Liver (tissue), 8 donors: ENCODE measurements at regions not wholly inside any gene's neighbourhood (a gene's known extent, or its start where the extent isn't known, plus 50 kb on each side); places are given as distances from the start of the nearest gene placed in this dataset.

Source experiments
- DNase-seq: peaks from one replicate; pipeline ENCODE4 v3.0.0-alpha.2; 2017; ENCODE audit warnings: low spot score
- H3K27ac ChIP-seq, 2 donors: one replicate each; pipeline ENCODE4 v1.7.0; 2013; ENCODE audit warnings: inconsistent platforms in 2 of 2, low read length in 2 of 2, control low read depth in 1 of 2, low read depth in 1 of 2, mild to moderate bottlenecking in 1 of 2
- H3K27me3 ChIP-seq, 4 donors: one replicate each; pipeline versions ENCODE4 v1.6.1 to v1.7.0; 2013; ENCODE audit warnings: low read length in 3 of 4, inconsistent platforms in 1 of 4, mild to moderate bottlenecking in 1 of 4, moderate library complexity in 1 of 4; ENCODE audit not compliant: control insufficient read depth in 4 of 4, insufficient read depth in 4 of 4
- H3K36me3 ChIP-seq, 4 donors: one replicate each; pipeline versions ENCODE4 v1.6.1 to v1.7.0; 2013; ENCODE audit warnings: low read length in 3 of 4, mild to moderate bottlenecking in 3 of 4, low read depth in 1 of 4, moderate library complexity in 1 of 4; ENCODE audit not compliant: control insufficient read depth in 4 of 4, insufficient read depth in 3 of 4
- H3K4me1 ChIP-seq, 4 donors: one replicate each; pipeline versions ENCODE4 v1.6.1 to v1.7.0; 2013; ENCODE audit warnings: low read length in 3 of 4, mild to moderate bottlenecking in 3 of 4, moderate library complexity in 1 of 4; ENCODE audit not compliant: control insufficient read depth in 4 of 4, insufficient read depth in 4 of 4
- H3K4me3 ChIP-seq, 3 donors: one replicate each; pipeline versions ENCODE4 v1.6.1 to v1.7.0; 2013; ENCODE audit warnings: low read length in 3 of 3, control low read depth in 1 of 3, low read depth in 1 of 3, mild to moderate bottlenecking in 1 of 3
- H3K9ac ChIP-seq, 2 donors: one replicate each; pipeline ENCODE4 v1.7.0; 2013; ENCODE audit warnings: low read length in 2 of 2, mild to moderate bottlenecking in 2 of 2, moderate library complexity in 2 of 2, control low read depth in 1 of 2, low read depth in 1 of 2
- H3K9me3 ChIP-seq, 4 donors: one replicate each; pipeline versions ENCODE4 v1.6.1 to v1.7.0; 2013; ENCODE audit warnings: low read length in 3 of 4; ENCODE audit not compliant: control insufficient read depth in 4 of 4
- ATF3 ChIP-seq: IDR thresholded peaks from 2 replicates; pipeline ENCODE4 v1.6.1; 2016; ENCODE audit warnings: antibody characterized with exemption
- CTCF ChIP-seq: fragments of 150-350 bp; IDR thresholded peaks from 2 replicates; pipeline ENCODE4 v1.5.1; 2017; ENCODE audit warnings: improper control_type of control experiment, low read depth, low read length; ENCODE audit not compliant: missing input control
- EGR1 ChIP-seq, 2 donors: IDR thresholded peaks; 2 replicates each; pipeline ENCODE4 v1.6.1; 2016 to 2018; ENCODE audit warnings: antibody characterized with exemption in 2 of 2, low read depth in 2 of 2
- FOXA1 ChIP-seq: IDR thresholded peaks from 2 replicates; pipeline ENCODE4 v1.6.1; 2016; ENCODE audit warnings: antibody characterized with exemption
- FOXA2 ChIP-seq: IDR thresholded peaks from 2 replicates; pipeline ENCODE4 v1.6.1; 2016; ENCODE audit warnings: antibody characterized with exemption
- GABPA ChIP-seq, 2 donors: IDR thresholded peaks in 1 of 2; conservative IDR thresholded peaks in 1 of 2; 2 replicates each; pipeline ENCODE4 v1.6.1; 2016; ENCODE audit warnings: antibody characterized with exemption in 2 of 2, mild to moderate bottlenecking in 1 of 2, moderate library complexity in 1 of 2
- HNF4A ChIP-seq, 2 donors: conservative IDR thresholded peaks; 2 replicates each; pipeline ENCODE4 v1.6.1; 2016; ENCODE audit warnings: antibody characterized with exemption in 2 of 2, mild to moderate bottlenecking in 2 of 2
- HNF4G ChIP-seq: IDR thresholded peaks from 2 replicates; pipeline ENCODE4 v1.6.1; 2016; ENCODE audit warnings: antibody characterized with exemption
- JUND ChIP-seq, 2 donors: IDR thresholded peaks; 2 replicates each; pipeline ENCODE4 v1.6.1; 2016; ENCODE audit warnings: antibody characterized with exemption in 2 of 2
- MAX ChIP-seq: IDR thresholded peaks from 2 replicates; pipeline ENCODE4 v1.6.1; 2016; ENCODE audit warnings: antibody characterized with exemption
- NR2F2 ChIP-seq: IDR thresholded peaks from 2 replicates; pipeline ENCODE4 v1.6.1; 2016; ENCODE audit warnings: antibody characterized with exemption
- RAD21 ChIP-seq, 2 donors: IDR thresholded peaks; 2 replicates each; pipeline ENCODE4 v1.6.1; 2016; ENCODE audit warnings: antibody characterized with exemption in 2 of 2, mild to moderate bottlenecking in 2 of 2
- REST ChIP-seq: IDR thresholded peaks from 2 replicates; pipeline ENCODE4 v1.6.1; 2016; ENCODE audit warnings: antibody characterized with exemption, mild to moderate bottlenecking
- RXRA ChIP-seq, 2 donors: IDR thresholded peaks; 2 replicates each; pipeline ENCODE4 v1.6.1; 2017 to 2018; ENCODE audit warnings: antibody characterized with exemption in 2 of 2, mild to moderate bottlenecking in 1 of 2
- SP1 ChIP-seq: IDR thresholded peaks from 2 replicates; pipeline ENCODE4 v1.6.1; 2018; ENCODE audit warnings: antibody characterized with exemption, mild to moderate bottlenecking
- TAF1 ChIP-seq: conservative IDR thresholded peaks from 2 replicates; pipeline ENCODE4 v1.6.1; 2016; ENCODE audit warnings: antibody characterized with exemption, mild to moderate bottlenecking
- YY1 ChIP-seq: IDR thresholded peaks from 2 replicates; pipeline ENCODE4 v1.6.1; 2016; ENCODE audit warnings: antibody characterized with exemption, mild to moderate bottlenecking
- ZBTB33 ChIP-seq: IDR thresholded peaks from 2 replicates; pipeline ENCODE4 v1.6.1; 2016; ENCODE audit warnings: antibody characterized with exemption
- whole genome bisulfite sequencing: extraction: QIAGEN DNeasy Blood & Tissue Kit; methylation state at CpG from one replicate; pipeline ENCODE4 v1.1.7; 2013; 5-methylcytosine and 5-hydroxymethylcytosine counted together
- donor health status: healthy.
- donor health status: healthy.
- donor health status: healthy.
- donor health status: healthy.
- donor health status: healthy.

- no peaks in the 10 kb centered on the region for H3K27me3 ChIP-seq
- no peak overlapping the region for H3K4me3 ChIP-seq
- H3K27ac ChIP-seq = no peak overlapping the region
- no peaks in the 10 kb centered on the region for H3K4me1 ChIP-seq
- no peaks in the 10 kb centered on the region for H3K36me3 ChIP-seq
- DNase-seq = no peak
- TF ChIP-seq RAD21 (IDR thresholded peaks at IDR 0.05) (no peak), MAX (no peak), REST (no peak), TAF1 (no peak), RXRA (IDR thresholded peaks at IDR 0.05) (no peak), HNF4A (conservative IDR thresholded peaks at IDR 0.05) (no peak), FOXA1 (no peak), GABPA (IDR thresholded peaks at IDR 0.05 in 1 of 2, conservative IDR thresholded peaks at IDR 0.05 in 1 of 2) (no peak), YY1 (no peak), CTCF (no peak), JUND (IDR thresholded peaks at IDR 0.05) (no peak), FOXA2 (no peak), SP1 (no peak), ATF3 (no peak), HNF4G (no peak), NR2F2 (no peak), ZBTB33 (no peak), EGR1 (IDR thresholded peaks at IDR 0.05; ENCODE audit: low read depth in 2 of 2) (no peak)
- 82% methylated on average over 2 of the region's 2 CpGs for WGBS
- no peak overlapping the region for H3K9ac ChIP-seq
- no peaks in the 10 kb centered on the region for H3K9me3 ChIP-seq
Observed at GRCh38 chr18:42426496-42427015, 471.5 kb downstream of the PIK3C3 start.
